DOHH2 (cell line): ENCODE measurements at regions not wholly inside any gene's neighbourhood (a gene's known extent, or its start where the extent isn't known, plus 50 kb on each side); places are given as distances from the start of the nearest gene placed in this dataset.

Source experiments
- EZH2phosphoT487 ChIP-seq: fragments of 200-600 bp; sonication (generic); IDR thresholded peaks from 2 replicates; pipeline ENCODE4 v1.6.1; 2017; ENCODE audit warnings: borderline replicate concordance, mild to moderate bottlenecking, antibody characterized with exemption, low read length, moderate library complexity, mixed read lengths
- TF ChIP-seq, protein P1 (sequence below): fragments of 200-600 bp; sonication (generic); IDR thresholded peaks from one replicate; pipeline ENCODE4 v1.5.1; 2014; ENCODE audit warnings: antibody characterized with exemption, mild to moderate bottlenecking, low read depth, low read length; ENCODE audit not compliant: poor library complexity, severe bottlenecking

DNA sequence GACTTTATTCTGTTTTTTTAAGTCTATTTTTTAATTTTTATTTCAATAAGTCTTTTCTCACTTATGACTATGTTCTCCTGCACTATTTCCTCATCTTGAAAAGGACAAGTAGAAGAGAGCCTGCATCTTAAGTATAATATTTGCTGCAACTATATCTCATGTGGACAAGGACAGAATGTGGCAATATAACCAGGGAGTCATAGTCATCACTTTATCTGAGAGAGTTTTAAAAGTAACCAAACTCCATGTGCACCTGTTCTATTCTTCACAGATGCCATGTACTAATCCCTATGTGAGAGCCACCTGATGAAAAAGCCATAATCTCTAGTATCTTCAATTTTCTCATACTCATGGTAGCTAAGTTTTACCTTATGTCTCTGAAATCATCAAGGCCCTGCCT, 104.2 kb upstream of the SOX6 start:
- TF ChIP-seq, protein P1, sequence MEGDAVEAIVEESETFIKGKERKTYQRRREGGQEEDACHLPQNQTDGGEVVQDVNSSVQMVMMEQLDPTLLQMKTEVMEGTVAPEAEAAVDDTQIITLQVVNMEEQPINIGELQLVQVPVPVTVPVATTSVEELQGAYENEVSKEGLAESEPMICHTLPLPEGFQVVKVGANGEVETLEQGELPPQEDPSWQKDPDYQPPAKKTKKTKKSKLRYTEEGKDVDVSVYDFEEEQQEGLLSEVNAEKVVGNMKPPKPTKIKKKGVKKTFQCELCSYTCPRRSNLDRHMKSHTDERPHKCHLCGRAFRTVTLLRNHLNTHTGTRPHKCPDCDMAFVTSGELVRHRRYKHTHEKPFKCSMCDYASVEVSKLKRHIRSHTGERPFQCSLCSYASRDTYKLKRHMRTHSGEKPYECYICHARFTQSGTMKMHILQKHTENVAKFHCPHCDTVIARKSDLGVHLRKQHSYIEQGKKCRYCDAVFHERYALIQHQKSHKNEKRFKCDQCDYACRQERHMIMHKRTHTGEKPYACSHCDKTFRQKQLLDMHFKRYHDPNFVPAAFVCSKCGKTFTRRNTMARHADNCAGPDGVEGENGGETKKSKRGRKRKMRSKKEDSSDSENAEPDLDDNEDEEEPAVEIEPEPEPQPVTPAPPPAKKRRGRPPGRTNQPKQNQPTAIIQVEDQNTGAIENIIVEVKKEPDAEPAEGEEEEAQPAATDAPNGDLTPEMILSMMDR = no peak
- TF ChIP-seq EZH2phosphoT487 = no peak
